ENCODE measurements at regions not wholly inside any gene's neighbourhood (a gene's known extent, or its start where the extent isn't known, plus 50 kb on each side); places are given as distances from the start of the nearest gene placed in this dataset.

DNA sequence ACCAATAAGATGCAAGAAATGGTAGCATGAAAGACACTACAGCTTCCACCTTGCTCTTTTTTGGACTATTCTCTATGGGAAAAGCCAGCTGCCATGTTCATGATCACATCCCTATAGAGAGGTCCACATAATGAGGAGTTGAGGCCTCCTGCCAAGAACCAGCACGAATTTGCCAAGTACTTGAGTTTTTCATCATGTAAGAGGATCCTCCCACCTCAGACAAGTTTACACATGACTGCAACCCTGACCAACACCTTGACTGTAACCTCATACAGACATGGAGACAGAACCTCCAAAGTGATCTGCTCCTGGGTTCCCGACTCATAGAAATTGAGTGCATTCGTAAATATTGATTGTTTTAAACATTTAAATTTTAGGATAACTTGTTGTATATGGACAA, 135.2 kb upstream of the TSPAN5 start:
- no peak for TF ChIP-seq CTCF (IDR thresholded peaks at IDR 0.05)
- no peak for TF ChIP-seq POLR2A (IDR thresholded peaks at IDR 0.05)

All from testis (tissue), 2 donors.